SK-N-SH (cell line): ENCODE measurements at regions not wholly inside any gene's neighbourhood (a gene's known extent, or its start where the extent isn't known, plus 50 kb on each side); places are given as distances from the start of the nearest gene placed in this dataset.

Source experiments
- CTCF ChIP-seq: fragments of 200-600 bp; sonication (generic); IDR thresholded peaks from 2 replicates; pipeline ENCODE4 v1.6.1; 2017; ENCODE audit warnings: antibody characterized with exemption, mild to moderate bottlenecking, moderate library complexity
- EP300 ChIP-seq, 2 experiments: IDR thresholded peaks; 2 replicates each; pipeline versions ENCODE4 v1.4.0 to v1.6.1; 2012; ENCODE audit warnings: borderline replicate concordance in 1 of 2, low read depth in 1 of 2, low read length in 1 of 2
- FOXM1 ChIP-seq: IDR thresholded peaks from 2 replicates; pipeline ENCODE4 v1.4.0; 2012; ENCODE audit warnings: low read depth, mild to moderate bottlenecking
- GABPA ChIP-seq: IDR thresholded peaks from 2 replicates; pipeline ENCODE4 v1.4.0; 2012; ENCODE audit warnings: low read depth, mild to moderate bottlenecking
- JUND ChIP-seq: IDR thresholded peaks from 2 replicates; pipeline ENCODE4 v1.4.0; 2012
- POLR2AphosphoS5 ChIP-seq: IDR thresholded peaks from 2 replicates; pipeline ENCODE4 v1.6.1; 2012; ENCODE audit warnings: low read depth, low read length
- RAD21 ChIP-seq: IDR thresholded peaks from 2 replicates; pipeline ENCODE4 v1.6.1; 2012; ENCODE audit warnings: mild to moderate bottlenecking, low read length
- RCOR1 ChIP-seq: fragments of 150-350 bp; IDR thresholded peaks from 2 replicates; pipeline ENCODE4 v1.6.1; 2017; ENCODE audit warnings: antibody characterized with exemption, low read length
- REST ChIP-seq: IDR thresholded peaks from 2 replicates; pipeline ENCODE4 v1.6.1; 2012; ENCODE audit warnings: mild to moderate bottlenecking, low read depth, low read length, moderate library complexity
- RXRA ChIP-seq: IDR thresholded peaks from 2 replicates; pipeline ENCODE4 v1.4.0; 2012; ENCODE audit warnings: low read depth, mild to moderate bottlenecking, borderline replicate concordance
- USF2 ChIP-seq: fragments of 150-350 bp; IDR thresholded peaks from 2 replicates; pipeline ENCODE4 v1.6.1; 2017; ENCODE audit warnings: antibody characterized with exemption, low read length, low read depth, borderline replicate concordance

GRCh38 chr22:47304854-47305253, 542.4 kb downstream of the TBC1D22A start:
- TF ChIP-seq RXRA (no peak), EP300 (IDR thresholded peaks at IDR 0.05; ENCODE audit: borderline replicate concordance in 1 of 2, low read depth in 1 of 2, low read length in 1 of 2) (no peak), REST (no peak), RAD21 (no peak), CTCF (no peak), POLR2AphosphoS5 (no peak), USF2 (no peak), RCOR1 (no peak), FOXM1 (no peak), JUND (no peak), GABPA (no peak)
